GM18505 (cell line): ENCODE measurements at regions not wholly inside any gene's neighbourhood (a gene's known extent, or its start where the extent isn't known, plus 50 kb on each side); places are given as distances from the start of the nearest gene placed in this dataset.

Source experiments
- ATAC-seq: cut with Tn5 transposase; IDR thresholded peaks from one replicate; pipeline ENCODE4 v1.9.1; 2021; ENCODE audit not compliant: unreplicated experiment
- POLR2A ChIP-seq: IDR thresholded peaks from 4 replicates; pipeline ENCODE4 v1.6.1; 2011; ENCODE audit warnings: borderline replicate concordance; ENCODE audit not compliant: insufficient read depth, insufficient read length; ENCODE audit errors: extremely low read depth

DNA sequence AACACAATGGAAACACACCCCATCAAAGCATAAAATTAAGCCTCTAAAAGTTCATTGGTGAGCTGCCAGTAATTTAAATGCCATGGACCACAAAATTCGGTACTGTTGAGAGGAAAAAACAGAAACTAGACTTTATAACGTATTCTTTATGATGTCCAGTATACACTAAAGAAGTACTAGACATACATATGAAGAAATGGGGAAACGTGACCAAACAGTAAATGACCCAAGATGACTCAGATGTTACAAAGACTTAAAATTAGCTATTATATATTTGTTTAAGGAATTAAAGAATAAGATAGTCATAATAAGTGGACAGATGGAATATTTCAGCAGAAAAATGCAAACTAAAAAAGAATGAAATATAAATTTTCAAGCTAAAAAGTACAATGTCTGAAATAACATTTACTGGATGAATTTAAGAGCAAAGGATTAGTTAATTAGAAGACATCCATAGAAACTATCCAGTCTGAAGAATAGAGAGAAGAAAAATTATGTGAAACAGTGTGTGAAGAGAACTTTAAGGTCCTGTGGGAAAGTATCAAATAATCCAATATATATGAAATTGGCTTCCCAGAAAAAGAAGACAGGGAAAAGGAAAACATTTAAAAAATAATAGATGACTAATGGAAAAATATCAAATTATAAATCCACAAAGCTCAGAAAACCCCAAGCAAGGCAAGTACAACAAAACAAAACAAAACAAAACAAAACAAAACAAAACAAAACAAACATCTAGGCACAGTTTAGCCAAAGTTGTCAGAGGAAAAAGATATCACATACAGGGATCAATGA lies 69.4 kb downstream of the SAMD9 start:
- no peak for TF ChIP-seq POLR2A
- no peak for ATAC-seq

DNA sequence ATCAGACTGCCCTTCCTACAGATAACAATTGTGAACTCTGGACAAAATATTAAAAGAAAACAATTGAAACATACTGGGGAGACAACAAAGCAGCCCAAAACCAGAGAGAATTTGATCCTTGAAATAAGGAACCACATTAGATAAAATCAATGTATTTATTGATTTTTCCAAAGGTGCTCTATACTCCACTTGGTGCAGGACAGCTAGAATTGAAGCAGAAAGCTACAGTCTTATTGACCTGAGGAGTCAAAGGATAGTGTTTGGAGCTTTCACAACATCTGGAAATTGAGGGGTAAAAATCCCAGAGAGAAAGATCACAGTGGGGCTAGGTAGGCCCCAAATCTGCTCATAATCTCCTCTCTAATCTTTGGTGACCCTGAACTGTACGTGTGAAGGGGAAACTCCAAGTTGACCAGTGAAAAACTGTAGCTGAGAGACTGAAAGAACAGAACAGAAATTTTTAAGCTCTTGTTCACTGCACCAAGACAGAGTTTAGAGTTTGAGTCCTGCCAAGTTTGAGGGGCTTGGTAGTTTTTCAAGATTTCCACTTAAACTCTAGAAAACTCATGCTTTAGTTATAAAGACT lies 70.2 kb downstream of the SAMD9 start:
- no peak for TF ChIP-seq POLR2A
- no peak for ATAC-seq

- no peak for TF ChIP-seq POLR2A
- no peak for ATAC-seq
Measured at GRCh38 chr7:93046641-93047040, 71.1 kb downstream of the SAMD9 start.

DNA sequence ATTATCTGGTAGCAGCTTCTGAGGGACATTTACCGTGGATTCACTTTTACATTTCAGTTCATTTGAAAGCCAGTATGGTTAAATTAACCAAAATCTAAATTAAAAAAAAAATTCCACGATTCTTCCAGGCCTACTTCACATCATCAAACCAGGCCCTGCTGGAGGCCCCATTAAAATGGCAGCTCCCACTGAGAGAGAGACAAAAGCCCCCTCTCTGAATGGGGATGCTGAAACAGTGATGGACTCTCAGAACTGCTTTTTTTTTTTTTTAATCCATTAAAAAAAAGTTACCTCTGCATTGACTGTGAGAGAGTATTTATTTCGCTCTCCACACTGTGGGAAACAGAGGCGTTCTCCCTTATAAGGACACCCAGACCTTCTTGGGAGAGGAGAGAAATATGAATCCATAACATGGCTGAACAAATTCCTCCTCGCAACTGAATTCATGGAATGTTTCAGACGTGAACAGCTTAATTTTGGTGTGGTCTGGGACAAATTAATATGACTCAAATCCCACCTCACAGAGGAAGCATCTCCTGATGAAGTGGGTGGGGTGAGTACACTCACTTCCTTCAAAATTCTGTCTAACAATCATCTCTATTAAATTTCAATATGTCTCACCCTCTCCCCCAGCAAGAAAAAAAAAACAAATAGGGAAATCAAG lies 73.5 kb downstream of the SAMD9 start:
- ATAC-seq, result no peak
- TF ChIP-seq POLR2A, result no peak

DNA sequence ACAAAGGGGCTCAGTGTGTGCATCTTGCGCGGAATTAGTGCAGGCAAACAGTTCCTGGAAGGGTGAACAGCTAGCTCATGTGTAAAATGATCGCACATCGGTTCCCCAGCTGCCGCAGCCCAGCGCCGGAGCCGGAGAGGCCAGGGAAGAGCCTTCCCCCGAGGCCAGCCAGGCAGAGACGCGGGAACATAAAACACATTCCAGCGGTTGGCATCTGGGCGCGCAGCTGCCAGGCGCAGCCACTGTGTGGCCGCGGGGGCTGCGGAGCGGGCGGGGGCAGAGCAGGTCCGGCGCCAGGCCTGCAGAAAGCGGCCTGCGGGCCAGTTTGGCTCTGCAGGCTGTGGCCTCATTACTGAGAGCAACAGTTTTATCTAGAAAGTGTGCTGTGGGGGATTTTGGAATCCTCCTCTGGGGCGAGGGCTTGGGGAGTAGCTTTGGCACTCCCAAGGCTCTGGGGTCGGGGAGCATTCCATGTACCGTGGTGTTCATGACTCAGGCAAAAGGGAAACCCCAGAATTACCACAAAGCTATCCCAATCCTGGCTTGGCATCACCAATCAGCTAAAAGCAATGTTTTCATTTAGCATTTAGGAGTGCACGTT lies 74.3 kb downstream of the SAMD9 start:
- ATAC-seq, result no peak
- no peak for TF ChIP-seq POLR2A

DNA sequence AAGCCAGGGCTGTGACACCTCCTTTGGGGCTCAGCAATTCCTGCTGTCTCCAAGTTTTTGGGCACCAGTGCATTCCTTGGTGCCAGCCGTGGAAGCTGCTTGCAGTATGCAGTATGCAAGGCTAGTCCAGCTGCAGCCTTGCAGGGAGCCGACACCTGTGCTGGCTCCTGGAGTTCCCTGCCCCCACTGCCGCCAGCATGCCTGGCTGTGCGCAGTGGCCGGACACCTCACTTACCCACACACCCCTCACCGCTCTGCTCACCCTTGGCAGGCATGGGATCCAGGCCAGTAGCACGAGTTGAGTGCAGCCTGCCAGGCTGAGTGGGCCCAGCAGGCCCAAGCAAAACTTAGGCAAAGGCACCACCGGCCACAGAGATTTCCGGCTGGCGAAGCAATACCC lies 77.4 kb downstream of the SAMD9 start:
- ATAC-seq, result no peak
- no peak for TF ChIP-seq POLR2A

GRCh38 chr7:93039786-93040185 lies 78.0 kb downstream of the SAMD9 start:
- TF ChIP-seq POLR2A, result no peak
- no peak for ATAC-seq

GRCh38 chr7:93039282-93039681 lies 78.5 kb downstream of the SAMD9 start:
- no peak for ATAC-seq
- no peak for TF ChIP-seq POLR2A

DNA sequence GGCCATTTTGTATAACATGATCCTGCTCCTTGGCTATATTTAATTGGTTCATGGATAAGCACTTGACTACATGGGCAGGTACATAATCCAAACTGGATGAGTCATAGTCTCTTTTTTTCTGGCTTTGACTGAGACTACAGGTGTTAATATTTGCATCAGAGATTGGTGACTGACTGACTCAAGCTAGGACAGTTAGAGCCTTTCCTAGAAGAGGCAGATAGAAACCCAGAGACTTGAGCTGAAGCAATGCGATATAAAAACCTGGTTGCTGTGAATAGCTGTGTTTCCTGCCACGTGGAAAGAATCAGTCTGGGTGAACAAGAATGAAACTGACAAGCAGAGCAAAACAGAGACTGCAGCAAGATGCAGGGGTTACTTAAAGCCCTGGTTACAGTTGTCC lies 81.0 kb downstream of the SAMD9 start:
- peak; percentile 90 for ATAC-seq
- no peak for TF ChIP-seq POLR2A

DNA sequence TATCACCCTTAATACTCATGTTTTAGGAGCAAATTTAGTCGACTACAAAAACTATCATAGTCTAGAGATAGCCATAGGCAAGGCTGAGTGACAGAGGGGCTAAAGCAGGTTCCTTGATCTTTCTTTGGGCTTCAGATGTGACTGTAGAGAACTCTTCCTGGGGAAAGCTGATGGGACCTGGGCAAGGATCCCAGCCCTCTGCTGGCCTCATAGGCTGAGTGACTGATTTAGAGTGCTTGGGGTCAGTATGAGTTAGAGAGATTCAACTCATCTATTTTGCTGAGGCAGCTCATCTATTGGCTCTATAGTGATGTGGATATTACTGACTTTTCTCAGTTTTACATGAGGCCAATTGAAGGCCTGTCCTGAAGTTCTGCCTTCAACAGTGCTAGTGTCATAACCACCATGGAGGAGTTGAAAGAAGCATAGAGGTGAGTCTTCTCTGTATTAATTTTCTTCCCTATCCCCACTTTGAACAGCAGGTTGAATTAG lies 81.6 kb downstream of the SAMD9 start:
- TF ChIP-seq POLR2A, result no peak
- no peak for ATAC-seq

- TF ChIP-seq POLR2A, result no peak
- no peak for ATAC-seq
Measured at GRCh38 chr7:93031795-93032194, 86.0 kb downstream of the SAMD9 start.

GRCh38 chr7:93030605-93031225 lies 87.1 kb downstream of the SAMD9 start:
- ATAC-seq, result no peak
- TF ChIP-seq POLR2A, result no peak

- no peak for ATAC-seq
- TF ChIP-seq POLR2A, result no peak
Measured at GRCh38 chr7:93029056-93029455, 88.7 kb downstream of the SAMD9 start.
